GM21423 (cell line): ENCODE measurements at regions not wholly inside any gene's neighbourhood (a gene's known extent, or its start where the extent isn't known, plus 50 kb on each side); places are given as distances from the start of the nearest gene placed in this dataset.

ENCODE experiments used
- ATAC-seq: cut with Tn5 transposase; IDR thresholded peaks from one replicate; pipeline ENCODE4 v1.9.1; 2021; ENCODE audit warnings: mild to moderate bottlenecking, moderate library complexity; ENCODE audit not compliant: unreplicated experiment

GRCh38 chr1:219676012-219676765 lies 63.3 kb upstream of the ZC3H11B start:
- ATAC-seq = no peak

- ATAC-seq = no peak
Measured at GRCh38 chr1:219670426-219671149, 57.7 kb upstream of the ZC3H11B start.

GRCh38 chr1:219669556-219669955 lies 56.7 kb upstream of the ZC3H11B start:
- no peak for ATAC-seq

- ATAC-seq = no peak
Measured at GRCh38 chr1:219669042-219669441, 56.1 kb upstream of the ZC3H11B start.

GRCh38 chr1:219668446-219668845 lies 55.5 kb upstream of the ZC3H11B start:
- ATAC-seq = no peak

GRCh38 chr1:219666242-219666641 lies 53.3 kb upstream of the ZC3H11B start:
- ATAC-seq = no peak

- no peak for ATAC-seq
Measured at GRCh38 chr1:219665089-219665488, 52.2 kb upstream of the ZC3H11B start.

GRCh38 chr1:219664310-219665029 lies 51.6 kb upstream of the ZC3H11B start:
- no peak for ATAC-seq
